ENCODE measurements at regions not wholly inside any gene's neighbourhood (a gene's known extent, or its start where the extent isn't known, plus 50 kb on each side); places are given as distances from the start of the nearest gene placed in this dataset.
A peak's percentile ranks its signal among the peaks of the same experiment; 100 is the strongest.

DNA sequence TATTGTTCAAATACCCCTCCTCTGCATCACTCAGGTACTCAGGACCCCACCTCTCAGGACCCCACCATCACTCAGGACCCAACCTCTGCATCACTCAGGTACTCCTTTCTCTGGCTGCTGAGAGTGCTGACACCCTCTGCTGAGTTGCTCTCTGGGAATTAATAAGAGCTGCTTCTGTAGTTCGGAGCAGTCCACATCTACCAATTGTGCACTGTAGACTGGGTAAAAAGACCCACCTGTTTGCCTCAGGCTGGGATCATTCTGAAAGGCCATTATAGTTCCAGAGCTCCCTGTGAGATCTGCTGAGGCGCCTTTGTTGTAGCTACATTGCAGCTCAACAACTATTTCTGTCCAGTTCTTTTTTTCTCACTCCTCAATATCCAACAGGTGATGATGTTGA, 276.3 kb upstream of the MYOCD start:
- Histone ChIP-seq H3K9me3 (no peaks in the 10 kb centered on the region), H3K4me3 (ENCODE audit: low read depth, low read length) (no peak overlapping the region), H3K36me3 (no peaks in the 10 kb centered on the region), H3K4me1 (no peaks in the 10 kb centered on the region), H3K27me3 (no peaks in the 10 kb centered on the region)
- DNase-seq = no peak
- TF ChIP-seq, protein P1, sequence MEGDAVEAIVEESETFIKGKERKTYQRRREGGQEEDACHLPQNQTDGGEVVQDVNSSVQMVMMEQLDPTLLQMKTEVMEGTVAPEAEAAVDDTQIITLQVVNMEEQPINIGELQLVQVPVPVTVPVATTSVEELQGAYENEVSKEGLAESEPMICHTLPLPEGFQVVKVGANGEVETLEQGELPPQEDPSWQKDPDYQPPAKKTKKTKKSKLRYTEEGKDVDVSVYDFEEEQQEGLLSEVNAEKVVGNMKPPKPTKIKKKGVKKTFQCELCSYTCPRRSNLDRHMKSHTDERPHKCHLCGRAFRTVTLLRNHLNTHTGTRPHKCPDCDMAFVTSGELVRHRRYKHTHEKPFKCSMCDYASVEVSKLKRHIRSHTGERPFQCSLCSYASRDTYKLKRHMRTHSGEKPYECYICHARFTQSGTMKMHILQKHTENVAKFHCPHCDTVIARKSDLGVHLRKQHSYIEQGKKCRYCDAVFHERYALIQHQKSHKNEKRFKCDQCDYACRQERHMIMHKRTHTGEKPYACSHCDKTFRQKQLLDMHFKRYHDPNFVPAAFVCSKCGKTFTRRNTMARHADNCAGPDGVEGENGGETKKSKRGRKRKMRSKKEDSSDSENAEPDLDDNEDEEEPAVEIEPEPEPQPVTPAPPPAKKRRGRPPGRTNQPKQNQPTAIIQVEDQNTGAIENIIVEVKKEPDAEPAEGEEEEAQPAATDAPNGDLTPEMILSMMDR (IDR thresholded peaks at IDR 0.05; ENCODE audit: low read depth, low read length) = no peak

DNA sequence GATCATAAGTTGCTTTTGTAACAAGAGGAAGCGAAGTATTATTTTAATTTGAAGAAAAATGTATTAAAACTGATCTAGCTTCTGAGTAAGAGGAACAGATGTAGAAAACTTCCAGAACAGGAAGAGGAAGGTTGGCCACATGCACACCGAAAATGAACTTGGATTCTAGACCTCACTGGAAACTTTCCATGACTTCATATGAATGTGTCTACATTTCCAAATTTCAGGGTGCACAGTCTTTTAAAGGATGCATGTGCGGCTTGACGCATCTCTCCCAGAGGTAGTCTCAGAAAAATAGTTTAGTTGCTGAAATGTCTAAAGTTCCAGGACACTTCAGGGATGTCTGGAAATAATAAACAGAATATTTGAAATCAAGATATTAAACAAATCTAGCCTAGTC, 275.1 kb upstream of the MYOCD start:
- H3K36me3 ChIP-seq = no peaks in the 10 kb centered on the region
- no peaks in the 10 kb centered on the region for H3K27me3 ChIP-seq
- H3K9me3 ChIP-seq = no peaks in the 10 kb centered on the region
- TF ChIP-seq, protein P1 (IDR thresholded peaks at IDR 0.05; ENCODE audit: low read depth, low read length) = no peak
- H3K4me3 ChIP-seq (ENCODE audit: low read depth, low read length) = no peak overlapping the region
- no peaks in the 10 kb centered on the region for H3K4me1 ChIP-seq
- DNase-seq = no peak

DNA sequence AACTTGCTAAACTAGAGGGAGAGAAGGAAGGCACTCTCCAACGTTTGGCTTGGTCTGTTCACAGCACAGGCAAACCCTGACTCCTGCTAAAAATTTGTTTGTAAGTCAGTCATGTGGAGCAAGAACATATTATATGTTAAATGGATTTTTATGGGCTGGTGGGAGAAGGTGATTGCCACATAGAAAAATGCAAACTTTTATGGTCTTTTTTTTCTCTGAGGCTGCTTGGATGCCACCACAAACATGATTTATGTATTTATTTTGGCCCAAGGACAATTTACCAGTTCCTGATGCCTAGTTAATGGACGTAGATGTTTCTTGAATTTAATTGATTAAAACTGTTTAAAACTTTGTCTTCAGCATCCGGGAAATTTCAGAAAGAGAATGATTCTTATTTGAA, 274.2 kb upstream of the MYOCD start:
- Histone ChIP-seq H3K27me3 (no peaks in the 10 kb centered on the region), H3K4me1 (no peaks in the 10 kb centered on the region), H3K36me3 (no peaks in the 10 kb centered on the region), H3K4me3 (ENCODE audit: low read depth, low read length) (no peak overlapping the region), H3K9me3 (no peaks in the 10 kb centered on the region)
- no peak for DNase-seq
- TF ChIP-seq, protein P1 (IDR thresholded peaks at IDR 0.05; ENCODE audit: low read depth, low read length) = no peak

DNA sequence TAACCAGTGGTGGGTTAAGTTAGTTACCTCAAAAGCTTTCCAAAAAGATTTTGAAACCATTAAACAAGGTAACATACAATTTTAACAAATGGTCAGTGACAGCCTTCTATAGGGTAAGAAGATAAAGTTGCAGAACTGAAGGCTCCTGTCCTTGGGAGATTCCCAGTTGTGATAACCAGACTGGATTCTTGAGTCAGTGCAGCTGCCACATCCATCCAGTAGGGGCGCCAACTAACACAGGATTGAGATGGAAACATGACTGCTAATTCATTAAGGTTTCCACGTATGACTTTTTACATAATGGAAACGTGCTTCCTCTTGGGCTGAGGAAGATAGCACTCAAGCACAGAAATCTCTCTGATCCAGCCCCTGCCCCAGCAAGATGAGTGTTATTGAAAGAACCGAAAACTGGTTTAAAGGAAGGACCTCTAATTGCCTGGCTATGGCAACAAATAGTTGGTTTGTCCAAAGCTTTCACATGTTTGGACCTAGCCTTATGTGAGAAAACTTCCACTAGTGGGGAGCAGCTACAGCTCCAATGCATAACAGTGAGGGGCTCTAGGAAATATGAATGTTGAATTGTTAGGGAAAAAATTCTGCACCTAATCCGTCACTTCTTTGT, 269.8 kb upstream of the MYOCD start:
- TF ChIP-seq, protein P1 (IDR thresholded peaks at IDR 0.05; ENCODE audit: low read depth, low read length) = peak; percentile 42
- Histone ChIP-seq H3K9me3 (no peaks in the 10 kb centered on the region), H3K27me3 (no peaks in the 10 kb centered on the region), H3K36me3 (no peaks in the 10 kb centered on the region), H3K4me1 (no peaks in the 10 kb centered on the region), H3K4me3 (ENCODE audit: low read depth, low read length) (no peak overlapping the region)
- peak; percentile 14 for DNase-seq

DNA sequence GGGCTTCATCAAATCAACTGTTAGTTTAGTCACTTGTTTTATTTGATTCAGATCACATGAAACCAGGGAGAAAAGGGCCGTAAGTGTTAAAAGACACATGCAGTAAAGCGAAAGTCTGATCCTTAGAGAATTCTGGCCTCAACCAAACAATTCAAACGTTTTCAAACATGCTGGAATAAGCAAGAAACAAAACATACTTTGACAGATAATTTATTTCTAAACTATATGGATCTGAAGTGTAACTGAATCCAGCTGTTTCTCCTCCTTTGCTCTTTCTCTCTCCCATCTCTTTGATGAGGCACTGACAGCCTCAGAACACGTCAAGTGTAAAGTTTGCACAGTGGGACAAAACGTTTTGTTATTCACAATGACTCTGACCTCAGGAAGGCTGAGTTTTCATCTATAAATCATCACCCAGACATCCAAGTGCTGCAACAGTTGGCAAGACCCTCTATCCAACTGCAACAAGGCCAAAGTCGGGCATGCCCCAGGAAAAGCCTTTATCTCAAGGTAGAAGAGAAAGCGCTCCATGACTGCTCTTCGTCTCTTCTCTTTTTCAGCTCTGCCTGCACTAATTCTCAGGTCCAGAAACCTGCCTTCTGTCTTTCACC, 267.1 kb upstream of the MYOCD start:
- Histone ChIP-seq H3K9me3 (no peaks in the 10 kb centered on the region), H3K4me1 (no peaks in the 10 kb centered on the region), H3K36me3 (no peaks in the 10 kb centered on the region), H3K4me3 (ENCODE audit: low read depth, low read length) (no peak overlapping the region), H3K27me3 (no peaks in the 10 kb centered on the region)
- TF ChIP-seq, protein P1 (IDR thresholded peaks at IDR 0.05; ENCODE audit: low read depth, low read length) = no peak
- no peak for DNase-seq

DNA sequence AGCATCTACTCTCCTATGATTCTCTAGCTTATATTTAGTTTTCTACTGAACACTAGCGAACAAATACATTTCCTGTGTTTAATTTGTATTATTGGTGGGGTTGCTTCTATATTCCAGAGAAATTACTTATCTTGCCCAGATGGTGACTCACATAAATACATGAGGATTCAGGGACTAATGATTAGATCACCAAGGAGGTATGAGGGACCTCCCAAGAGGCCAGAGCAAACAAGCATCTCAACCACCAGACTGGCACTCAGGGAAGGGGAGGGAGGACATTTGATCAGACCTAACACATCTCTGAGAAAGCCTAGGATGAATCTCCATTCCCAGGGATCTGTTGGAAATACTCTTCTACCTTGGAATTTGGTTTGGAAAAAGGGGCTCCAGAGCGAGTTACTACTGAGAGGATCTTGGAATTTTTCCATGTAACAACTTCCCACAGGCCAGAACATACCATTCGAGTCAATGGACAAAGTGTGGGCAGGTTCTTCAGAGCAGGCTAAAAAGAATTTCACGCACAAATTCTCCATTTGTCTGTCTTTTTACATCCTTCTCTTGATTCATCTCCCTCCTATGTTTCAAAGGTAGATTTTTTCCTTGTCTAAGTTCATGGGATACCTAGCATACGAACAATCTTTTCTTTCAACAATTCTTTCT, 262.6 kb upstream of the MYOCD start:
- H3K4me3 ChIP-seq (ENCODE audit: low read depth, low read length) = no peak overlapping the region
- no peaks in the 10 kb centered on the region for H3K9me3 ChIP-seq
- H3K4me1 ChIP-seq = no peaks in the 10 kb centered on the region
- DNase-seq = no peak
- H3K36me3 ChIP-seq = no peaks in the 10 kb centered on the region
- TF ChIP-seq, protein P1 (IDR thresholded peaks at IDR 0.05; ENCODE audit: low read depth, low read length) = no peak
- no peaks in the 10 kb centered on the region for H3K27me3 ChIP-seq
